Vagina (tissue), 2 donors: ENCODE measurements at regions not wholly inside any gene's neighbourhood (a gene's known extent, or its start where the extent isn't known, plus 50 kb on each side); places are given as distances from the start of the nearest gene placed in this dataset.

Experiments
- POLR2A ChIP-seq, 2 donors: fragments of 450-650 bp; IDR thresholded peaks; one replicate each; pipeline ENCODE4 v1.6.1; 2017; ENCODE audit warnings: antibody characterized with exemption in 2 of 2, mild to moderate bottlenecking in 2 of 2, moderate library complexity in 2 of 2
- POLR2AphosphoS5 ChIP-seq, 2 donors: sonication (generic); formaldehyde crosslinking; IDR thresholded peaks; one replicate each; pipeline ENCODE4 v1.9.0; 2017; ENCODE audit warnings: antibody characterized with exemption in 2 of 2, mild to moderate bottlenecking in 2 of 2, low read depth in 1 of 2; ENCODE audit not compliant: insufficient read depth in 1 of 2
- TF ChIP-seq, protein P1 (sequence below), 3 experiments: fragments of 450-650 bp in 2 of 3; fragments of 200-600 bp in 1 of 3; sonication (generic) in 1 of 3; IDR thresholded peaks; one replicate each; pipeline ENCODE4 v1.5.1; 2017 to 2019; ENCODE audit warnings: antibody characterized with exemption in 3 of 3, mild to moderate bottlenecking in 2 of 3, moderate library complexity in 2 of 3

DNA sequence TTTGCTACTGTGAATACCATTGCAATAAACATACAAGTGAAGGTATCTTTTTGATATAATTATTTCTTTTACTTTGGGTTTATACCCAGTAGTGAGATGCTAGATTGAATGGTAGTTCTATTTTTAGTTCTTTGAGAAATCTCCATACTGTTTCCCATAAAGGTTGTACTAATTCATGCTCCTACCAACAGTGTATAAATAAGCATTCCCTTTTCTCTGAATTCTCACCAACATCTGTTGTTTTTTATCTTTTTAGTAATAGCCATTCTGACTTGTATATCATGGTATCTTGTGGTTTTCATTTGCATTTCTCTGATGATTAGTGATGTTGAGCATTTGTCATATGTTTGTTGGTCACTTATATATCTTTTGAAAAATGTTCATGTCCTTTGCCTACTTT is 183.6 kb upstream of the LRFN2 start:
- no peak for TF ChIP-seq POLR2A (IDR thresholded peaks at IDR 0.05)
- no peak for TF ChIP-seq POLR2AphosphoS5 (IDR thresholded peaks at IDR 0.05; ENCODE audit: insufficient read depth in 1 of 2, low read depth in 1 of 2)
- TF ChIP-seq, protein P1, sequence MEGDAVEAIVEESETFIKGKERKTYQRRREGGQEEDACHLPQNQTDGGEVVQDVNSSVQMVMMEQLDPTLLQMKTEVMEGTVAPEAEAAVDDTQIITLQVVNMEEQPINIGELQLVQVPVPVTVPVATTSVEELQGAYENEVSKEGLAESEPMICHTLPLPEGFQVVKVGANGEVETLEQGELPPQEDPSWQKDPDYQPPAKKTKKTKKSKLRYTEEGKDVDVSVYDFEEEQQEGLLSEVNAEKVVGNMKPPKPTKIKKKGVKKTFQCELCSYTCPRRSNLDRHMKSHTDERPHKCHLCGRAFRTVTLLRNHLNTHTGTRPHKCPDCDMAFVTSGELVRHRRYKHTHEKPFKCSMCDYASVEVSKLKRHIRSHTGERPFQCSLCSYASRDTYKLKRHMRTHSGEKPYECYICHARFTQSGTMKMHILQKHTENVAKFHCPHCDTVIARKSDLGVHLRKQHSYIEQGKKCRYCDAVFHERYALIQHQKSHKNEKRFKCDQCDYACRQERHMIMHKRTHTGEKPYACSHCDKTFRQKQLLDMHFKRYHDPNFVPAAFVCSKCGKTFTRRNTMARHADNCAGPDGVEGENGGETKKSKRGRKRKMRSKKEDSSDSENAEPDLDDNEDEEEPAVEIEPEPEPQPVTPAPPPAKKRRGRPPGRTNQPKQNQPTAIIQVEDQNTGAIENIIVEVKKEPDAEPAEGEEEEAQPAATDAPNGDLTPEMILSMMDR (IDR thresholded peaks at IDR 0.05), result no peak
